NCI-H510A treated with DMSO at 0.1 percent for 48 hours (cell line): ENCODE measurements at regions not wholly inside any gene's neighbourhood (a gene's known extent, or its start where the extent isn't known, plus 50 kb on each side); places are given as distances from the start of the nearest gene placed in this dataset.
"Not testable (repeated sequence)": the region's sequence is repeated elsewhere in the genome, so short reads cannot be mapped to it uniquely, and the experiment has no call there.

Experiments used
- DNase-seq: peaks from one replicate; lab custom pipeline; 2025; lab: John Stamatoyannopoulos, UW

DNA sequence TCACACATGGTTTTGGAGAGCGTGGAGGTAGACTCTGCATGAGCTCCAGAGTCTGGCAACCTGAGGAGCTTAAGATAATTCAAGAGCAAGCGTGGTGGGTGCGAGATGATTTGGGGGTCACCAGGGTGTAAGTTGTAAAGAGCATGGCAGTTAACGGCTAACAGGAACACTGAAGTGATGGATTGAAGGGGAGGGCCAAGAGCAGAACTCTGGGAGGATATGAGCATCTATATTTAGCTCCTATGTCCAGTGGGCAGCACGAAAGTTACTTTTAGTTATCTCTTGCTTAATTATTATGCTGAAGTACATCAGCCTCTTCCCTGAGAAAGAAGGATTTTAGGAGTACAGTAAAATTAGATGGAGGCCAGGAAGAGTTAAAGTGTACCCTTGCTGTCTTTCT lies 231.9 kb upstream of the HAND2 start:
- DNase-seq: no peak

DNA sequence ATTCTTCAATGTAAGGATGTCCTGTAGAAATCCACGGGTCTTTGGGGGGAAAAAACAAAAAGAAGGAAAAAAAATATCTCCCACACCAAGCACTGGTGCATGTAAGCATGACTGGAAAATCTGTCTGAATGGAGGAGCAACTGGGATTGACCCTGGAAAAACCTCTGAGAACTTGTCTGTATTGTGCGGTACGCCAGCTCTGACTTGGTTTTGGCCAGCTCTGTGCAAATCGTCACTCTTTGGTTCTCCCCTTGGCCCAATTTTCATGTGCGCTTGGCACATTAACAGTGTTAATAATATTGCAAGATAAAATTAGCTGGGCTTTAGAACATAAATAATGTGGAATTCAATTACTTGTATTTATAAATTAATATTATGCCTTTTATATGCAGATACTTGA lies 231.2 kb upstream of the HAND2 start:
- no peak for DNase-seq

DNA sequence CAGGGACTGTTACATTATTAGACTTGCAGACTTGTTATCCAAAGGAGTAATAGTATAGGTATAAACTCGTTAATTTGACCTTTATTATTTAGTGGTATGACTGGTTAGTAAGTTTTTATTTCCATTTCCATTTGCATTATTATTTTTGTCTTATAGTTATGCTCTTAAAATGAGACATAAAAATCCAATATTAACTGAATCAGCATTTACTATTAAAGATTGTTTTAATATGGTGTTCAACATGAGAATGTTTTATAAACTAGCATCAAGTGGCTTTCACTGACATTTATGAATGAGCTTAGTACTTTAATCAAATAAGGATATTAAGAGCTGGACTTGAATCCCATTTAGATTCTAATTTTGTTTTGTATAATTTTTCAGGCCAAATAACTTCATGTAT lies 228.1 kb upstream of the HAND2 start:
- DNase-seq: no peak

DNA sequence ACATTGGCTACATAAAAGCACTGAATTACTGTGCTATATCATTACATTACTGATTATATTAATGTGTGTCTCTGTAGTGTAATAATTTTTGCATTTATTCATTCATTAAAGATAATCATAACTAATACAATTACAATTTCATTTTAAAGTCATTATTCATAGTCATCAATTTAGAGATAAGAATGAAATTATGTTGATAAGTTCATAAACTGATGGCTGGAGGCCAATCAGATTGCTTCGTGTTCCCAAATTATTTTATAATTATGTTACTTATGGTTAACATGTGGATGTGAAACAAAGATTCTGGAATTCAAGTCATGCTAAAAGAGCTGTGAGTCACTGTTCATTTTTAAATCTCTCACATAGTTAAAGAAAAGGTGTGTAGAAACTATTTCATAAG lies 223.4 kb upstream of the HAND2 start:
- DNase-seq: no peak

DNA sequence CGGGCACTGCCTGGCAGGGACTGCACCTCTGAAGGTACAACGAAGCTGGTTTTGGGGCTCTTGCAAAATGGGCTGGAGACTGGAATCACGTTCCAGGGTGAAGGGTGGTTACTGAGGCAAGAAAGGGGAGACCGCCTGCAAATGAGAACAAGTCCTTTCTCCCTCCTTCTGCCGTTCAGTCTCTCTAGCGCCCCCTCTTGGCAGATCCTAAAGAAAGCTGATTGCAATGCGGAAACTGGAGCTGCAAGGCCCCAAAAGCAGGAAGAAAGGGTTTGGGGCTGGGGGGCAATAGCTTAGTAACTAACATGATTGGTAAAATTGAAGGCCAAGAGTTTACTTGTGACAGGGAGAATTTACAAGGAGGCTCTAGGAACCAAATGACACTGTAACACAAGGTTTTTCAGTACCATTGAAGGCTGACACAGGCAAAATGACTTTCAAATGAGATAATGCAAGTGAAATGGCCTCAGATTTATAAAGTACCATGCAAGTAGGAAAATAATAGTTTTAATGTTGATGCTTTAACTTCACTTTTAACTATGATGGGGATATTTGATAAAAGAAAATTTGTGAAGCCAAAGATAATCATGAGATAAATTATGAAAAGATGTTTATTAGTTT lies 222.7 kb upstream of the HAND2 start:
- no peak for DNase-seq

DNA sequence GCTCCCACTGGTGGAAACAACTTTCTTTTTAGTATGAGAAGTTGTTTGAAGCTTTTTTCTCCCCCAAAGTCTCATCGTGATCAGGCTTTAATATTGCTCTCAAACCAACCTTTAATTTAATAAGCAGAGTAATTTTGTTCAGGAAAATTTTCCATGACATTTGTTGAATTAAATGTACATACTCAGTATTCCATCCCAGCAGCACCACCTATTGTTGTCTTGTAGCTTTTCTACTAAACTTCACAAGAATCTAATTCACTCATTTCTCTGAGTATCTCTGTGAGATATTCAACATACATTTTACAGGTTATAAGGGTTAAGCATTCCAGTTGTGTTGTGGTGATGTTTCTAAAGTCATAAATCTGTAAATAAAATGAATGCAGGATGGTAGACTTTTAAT lies 218.3 kb upstream of the HAND2 start:
- DNase-seq: no peak

DNA sequence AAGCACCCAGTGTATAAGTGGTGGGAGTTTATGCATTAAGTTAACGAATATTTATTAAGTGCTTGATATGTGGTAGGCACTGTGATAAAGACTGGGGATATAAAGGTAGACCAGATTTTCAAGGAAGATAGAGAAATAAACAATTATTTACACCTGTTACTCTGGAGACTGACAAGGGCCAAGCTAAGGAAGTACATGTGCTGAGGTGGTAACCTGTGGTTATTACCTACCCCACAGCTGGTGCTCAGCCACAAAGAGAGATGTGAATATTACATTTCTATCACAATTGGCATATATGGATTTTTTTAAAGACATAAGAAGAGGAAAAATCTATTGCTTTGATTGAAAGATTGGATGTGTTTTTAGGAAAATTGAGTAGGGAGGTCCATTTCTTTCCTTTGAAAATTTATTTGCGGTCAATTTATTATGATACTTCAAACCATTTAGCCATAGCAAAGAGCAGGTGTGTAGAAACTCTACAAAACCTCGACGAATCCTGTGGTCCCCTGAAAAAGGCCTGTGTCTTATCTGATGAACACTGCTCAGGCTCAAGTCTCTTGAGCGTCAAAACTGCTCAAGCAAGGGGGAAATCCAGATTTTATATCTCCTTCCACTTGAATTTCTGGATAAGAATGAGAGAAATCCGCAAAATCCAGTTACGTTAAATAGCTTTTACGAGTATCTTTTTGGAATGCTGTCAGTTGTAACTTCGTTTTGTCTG lies 217.7 kb upstream of the HAND2 start:
- DNase-seq: no peak

DNA sequence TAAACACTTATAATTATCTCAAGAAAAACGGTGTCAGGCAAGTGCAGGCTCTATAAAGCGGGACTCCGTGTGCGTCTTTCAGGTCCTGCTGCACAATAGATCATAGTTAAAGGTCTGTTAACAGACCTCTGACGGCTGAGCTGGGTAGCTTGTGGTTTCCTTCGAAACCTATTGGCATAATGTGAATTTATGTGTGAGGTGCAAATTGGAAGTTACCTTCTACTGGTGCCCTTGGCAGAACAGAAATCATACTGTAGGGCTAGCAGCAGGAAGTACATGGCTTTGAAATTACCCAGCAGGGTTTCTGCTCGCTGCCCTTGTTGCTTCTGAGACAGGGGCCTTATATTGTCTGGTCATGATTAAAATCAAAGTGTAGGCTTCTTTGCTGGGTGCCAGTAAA lies 216.4 kb upstream of the HAND2 start:
- no peak for DNase-seq

DNA sequence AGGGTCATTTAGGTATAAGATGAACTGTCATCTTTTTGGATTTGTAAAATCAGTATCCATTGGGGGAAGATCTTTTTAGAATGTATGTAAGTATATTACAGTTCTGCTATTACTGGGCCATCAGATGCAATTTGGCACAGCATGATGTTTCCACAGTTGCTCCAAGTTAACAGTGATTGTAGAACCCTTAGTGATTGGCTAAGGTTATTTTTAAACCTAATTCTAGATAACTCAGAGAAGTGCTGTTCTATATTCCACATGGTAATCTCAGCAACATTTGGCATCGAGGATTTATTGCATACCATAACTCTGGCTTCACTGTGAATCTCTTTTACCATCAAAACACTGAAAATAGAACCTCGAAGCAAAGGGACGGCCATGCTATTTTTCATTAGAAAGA lies 215.7 kb upstream of the HAND2 start:
- no peak for DNase-seq

DNA sequence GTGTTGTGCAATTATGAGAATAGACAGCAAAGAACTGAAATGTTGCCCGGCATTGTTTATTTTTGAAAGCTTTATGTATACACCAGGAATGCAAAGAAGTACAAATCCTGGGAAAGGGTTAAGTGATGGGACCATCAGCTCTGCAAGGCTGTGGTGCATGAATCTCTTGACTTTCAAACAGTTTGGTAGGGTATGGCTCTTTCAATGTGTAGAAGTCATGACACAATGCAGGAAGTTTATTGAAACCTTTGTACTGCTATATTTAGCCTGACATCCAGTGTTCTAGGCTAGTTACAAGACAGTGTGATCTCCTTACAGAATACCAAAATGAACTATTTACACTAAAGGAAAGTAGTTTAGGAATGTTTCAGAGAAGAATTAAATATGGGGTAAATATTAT lies 206.8 kb upstream of the HAND2 start:
- DNase-seq: no peak

DNA sequence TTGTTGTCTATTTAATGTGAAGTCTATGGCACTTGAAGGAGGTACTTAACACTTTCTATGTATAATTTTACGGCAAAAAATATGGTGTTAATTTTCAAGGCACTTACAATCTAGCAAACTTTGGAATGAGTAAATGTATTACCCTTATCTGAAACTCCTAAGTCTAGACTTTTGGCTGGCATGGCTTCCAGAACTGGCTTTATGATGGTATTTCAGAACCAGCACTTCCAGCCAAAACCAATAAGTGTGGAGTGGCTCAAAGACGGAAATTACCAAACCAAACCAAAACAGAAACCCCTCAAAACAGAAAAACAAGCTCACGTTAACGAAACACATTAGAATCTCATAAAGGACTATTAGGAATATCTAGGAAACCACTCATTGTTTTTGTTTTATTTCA lies 205.6 kb upstream of the HAND2 start:
- no peak for DNase-seq

DNA sequence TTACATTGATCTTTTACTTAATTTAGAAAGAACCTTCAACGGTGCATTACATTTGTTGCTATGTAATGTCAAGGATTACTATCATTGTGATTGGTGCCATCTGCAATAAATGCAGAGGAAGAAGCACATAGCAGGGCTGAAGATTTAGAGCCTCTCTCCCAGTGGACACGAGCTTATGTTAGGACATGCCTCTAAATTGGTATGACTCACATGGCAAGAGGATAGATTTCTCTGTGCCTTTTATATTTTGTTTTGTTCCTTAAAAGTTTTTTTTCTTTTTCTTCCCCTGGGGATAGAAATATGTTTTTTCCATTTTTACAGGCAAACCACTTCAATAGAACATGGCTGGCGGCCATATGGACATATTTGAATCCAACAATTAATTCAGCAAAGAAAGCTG lies 205.0 kb upstream of the HAND2 start:
- no peak for DNase-seq

DNA sequence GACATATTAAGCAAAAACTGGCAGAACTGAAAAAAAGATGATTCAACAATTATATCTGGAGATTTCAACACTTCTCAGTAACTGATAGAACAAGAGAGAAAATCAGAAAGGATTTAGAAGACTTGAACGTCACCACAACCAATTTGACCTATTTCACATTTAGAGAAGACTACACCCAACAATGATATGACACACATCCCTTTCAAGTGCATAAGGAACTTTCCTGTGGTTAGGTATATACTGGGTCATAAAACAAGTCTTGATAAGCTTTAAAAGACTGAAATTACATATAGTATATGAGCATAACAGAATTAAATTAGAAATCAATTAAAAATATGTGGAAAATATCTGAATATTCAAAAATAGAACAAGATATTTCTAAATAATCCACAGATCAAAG lies 201.2 kb upstream of the HAND2 start:
- DNase-seq: no peak

DNA sequence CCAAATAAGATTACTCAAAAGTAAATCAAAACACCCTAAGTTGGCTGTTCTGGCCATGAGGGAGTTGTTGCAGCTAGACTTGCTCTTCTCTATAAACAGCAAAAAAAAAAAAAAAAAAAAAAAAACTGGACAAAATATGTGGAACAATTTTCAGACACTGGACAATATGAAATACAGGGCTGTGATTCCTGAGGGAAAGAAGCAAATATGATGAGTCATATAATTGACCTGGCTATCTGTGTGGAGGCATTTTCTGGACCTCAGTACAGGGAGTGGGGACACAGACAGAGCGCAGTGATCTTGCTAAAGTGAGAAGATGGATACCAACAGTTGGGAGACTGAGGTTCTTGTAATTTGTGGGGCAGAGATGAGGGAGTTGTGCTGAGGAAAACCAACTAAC lies 192.0 kb upstream of the HAND2 start:
- no peak for DNase-seq

DNA sequence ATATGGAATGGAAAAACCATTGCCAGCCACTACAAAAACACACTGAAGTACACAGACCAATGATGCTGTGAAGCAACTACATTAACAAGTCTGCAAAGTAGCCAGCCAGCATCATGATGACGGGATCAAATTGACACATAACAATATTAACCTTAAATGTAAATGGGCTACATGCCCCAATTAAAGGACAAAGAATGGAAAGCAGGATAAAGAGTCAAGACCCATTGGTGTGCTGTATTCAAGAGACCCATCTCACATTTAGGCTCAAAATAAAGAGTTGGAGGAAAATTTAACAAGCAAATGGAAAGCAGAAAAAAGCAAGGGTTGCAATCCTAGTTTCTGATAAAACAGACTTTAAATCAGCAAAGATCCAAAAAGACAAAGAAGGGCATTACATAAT lies 188.5 kb upstream of the HAND2 start:
- not testable (repeated sequence) for DNase-seq

DNA sequence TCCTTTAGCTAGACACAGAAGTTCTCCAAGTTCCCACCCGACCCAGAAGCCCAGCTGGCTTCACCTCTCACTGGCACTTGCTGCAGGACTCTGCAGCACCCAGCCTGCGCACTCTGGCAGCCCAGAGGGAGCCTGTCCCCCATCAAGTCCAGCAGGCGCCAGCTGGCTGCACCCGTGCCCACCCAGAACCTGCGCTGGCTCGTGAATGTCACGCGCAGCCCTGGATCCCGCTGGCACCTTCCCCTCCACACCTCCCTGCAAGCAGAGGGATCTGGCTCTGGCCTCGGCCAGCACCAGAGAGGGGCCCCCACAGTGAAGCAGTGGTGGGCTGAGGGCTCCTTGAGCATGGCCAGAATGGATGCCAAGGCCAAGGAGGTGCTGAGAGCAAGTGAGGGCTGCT lies 187.6 kb upstream of the HAND2 start:
- DNase-seq: no peak

DNA sequence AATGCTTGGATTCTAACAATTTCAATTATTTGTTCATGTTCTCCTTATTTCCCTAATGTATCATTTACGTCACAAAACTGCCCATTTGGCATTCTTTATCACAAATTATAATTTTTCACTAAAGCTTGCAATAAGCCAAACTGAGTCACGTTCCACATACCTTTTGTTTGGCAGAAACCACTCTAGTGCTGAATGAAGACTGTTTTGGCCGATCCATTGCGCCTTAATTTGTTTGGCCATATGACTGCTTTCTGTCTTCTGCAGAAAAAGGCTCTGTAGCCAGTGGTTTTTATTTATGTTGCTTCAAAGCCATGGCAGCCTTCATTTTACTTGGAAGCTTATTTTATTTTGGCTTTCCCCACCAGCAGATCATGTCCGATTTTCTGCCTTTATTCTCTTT lies 184.4 kb upstream of the HAND2 start:
- DNase-seq: no peak

DNA sequence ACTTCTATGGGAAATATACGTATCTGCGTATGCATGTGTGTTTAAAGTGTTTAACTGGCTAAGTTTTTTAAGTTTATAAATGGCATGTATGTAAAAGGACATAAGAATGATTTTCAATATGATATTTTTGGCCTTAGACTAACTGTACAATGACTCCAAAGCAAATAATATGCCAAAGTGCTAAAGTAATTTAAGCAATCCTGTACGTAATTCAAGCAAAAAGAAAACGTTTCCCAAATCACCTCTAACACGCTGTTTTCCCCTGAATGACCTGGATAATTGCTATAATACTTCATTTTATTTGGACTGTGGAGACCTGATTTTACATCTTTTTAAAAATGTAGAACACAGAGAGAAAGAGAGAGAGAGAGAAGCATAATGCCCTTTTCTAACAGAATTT lies 183.0 kb upstream of the HAND2 start:
- DNase-seq: no peak

DNA sequence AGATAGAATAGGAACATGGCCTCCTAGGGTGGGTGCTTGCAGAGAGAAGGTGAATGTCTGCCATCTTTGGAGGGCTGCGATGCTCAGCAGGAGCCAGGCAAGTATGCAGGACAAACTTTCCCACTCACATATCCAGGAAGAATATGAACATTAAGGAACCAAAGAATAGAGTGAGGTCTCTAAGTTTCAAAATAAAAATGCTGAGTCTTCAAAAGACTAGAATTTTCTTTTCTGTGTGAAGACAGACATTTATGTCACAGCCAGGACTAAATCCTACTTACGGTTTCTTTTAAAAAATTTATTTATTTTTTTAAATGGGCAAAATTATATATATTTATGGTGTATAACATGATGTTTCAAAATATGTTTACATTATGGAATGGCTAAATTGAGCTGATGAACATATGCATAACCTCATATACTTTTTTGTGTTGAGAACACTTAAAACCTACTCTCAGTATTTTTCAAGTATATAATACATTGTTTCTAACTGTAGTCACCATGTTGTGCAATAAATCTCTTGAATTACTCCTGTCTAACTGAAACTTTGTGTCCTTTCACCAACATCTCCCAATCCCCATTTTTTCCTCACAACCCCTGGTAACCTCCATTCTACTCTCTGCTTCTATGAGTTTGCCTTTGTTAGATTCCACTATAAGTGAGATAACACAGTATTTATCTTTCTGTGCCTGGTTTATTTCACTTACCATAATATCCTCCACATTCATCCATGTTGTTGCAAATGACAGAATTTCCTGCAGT lies 177.8 kb upstream of the HAND2 start:
- no peak for DNase-seq

DNA sequence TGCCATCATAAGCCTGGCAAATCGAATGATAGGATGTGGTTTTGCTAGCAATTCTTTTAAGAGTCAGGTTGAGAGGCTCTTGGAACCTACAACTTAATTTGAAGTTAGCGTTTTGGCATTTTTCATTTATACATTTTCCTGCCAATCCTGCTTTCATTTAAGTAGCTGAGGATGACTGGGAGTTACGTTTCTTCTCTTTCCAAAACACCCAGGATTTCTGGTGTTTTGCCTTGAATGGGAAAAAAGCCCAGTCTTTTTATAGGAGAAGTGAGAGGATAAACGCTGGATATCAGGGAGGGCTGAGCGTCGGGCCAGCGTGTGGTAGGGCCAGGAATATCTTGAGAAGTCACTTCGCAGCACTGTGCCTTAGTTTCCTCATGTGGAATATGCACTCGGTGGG lies 174.2 kb upstream of the HAND2 start:
- DNase-seq: no peak

DNA sequence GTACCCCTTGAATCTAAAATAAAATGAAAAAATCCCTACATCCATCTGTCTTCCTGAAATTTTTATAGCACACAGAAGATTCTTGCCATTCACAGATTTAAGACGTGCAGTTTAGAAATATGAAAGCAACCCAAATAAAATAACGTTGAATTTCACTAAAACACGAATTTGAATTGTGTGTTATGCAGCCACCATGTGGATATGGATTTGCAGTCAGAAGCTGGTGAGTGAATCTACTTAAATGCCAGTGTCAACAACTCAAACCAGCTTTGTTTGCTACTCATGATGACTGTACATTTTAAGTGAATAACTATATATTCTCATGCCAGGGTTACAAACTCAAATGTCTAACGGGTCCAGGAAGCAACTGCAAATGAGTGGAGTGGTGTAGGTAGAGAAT lies 173.0 kb upstream of the HAND2 start:
- no peak for DNase-seq

DNA sequence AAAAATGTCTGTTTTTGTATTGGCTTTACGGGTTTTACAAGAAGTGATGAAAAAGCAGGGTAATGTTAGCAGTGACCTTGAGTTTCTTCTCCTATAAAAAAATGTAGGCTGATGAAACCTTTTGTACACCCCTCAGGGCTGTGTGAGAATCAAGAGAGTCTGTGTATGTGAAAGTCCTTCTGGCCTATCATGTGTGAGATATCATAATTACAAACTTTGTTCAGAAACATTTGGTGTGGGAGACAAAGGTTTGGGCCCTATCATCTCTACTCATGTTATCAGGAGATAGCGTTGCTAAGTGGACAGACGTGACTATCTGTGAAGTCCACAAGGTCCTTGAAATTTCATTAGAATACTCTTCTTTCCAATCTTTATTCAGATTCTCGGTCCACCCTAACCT lies 170.6 kb upstream of the HAND2 start:
- DNase-seq: no peak

DNA sequence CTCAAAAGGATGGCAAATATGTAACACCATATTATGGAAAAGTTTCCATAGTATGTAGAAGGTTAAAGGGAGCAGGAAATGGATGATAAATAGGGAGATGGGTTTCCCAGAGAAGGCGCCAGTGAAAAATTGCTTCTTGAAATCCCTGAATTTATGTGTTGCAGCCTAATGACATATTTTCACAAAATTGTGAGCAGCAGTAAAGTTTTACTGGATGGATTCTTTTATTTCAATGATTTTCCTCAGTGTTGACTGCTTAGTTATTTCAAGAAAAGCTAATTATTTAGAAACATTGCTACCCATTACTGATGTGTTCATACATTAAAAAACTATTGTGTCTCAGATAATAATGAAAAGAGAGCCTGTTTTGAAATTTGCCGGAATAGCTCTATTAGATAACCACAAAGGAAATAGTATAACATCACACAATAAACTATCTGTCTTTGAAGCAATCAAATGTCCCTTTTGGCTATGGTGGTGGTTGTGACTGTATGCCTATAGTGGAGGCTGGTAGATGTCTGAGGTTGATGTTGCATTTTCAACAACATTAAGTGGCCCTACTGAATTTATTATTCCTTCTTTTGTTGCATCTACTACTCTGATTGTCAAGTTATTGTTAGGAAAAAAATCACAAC lies 169.9 kb upstream of the HAND2 start:
- DNase-seq: no peak
